ENCODE measurements at regions not wholly inside any gene's neighbourhood (a gene's known extent, or its start where the extent isn't known, plus 50 kb on each side); places are given as distances from the start of the nearest gene placed in this dataset.

DNA sequence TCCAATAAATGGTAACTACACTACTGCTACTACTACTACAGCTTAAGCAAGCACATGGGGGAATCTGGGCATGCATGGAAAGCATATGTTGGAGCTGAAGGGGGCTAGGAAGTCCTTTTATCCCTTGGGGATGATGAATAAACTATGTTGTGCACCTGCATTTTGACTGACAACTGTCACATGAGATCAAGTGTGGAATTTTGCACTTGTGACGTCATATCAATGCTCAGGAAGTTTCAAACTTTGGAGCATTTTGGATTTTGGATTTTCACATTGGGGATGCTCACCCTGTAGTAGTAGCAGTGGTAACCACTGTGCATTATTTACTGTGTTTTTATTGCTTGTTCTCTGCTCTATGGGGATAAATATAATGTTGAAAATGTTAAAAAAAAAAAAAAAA lies 100.5 kb upstream of the SMAD1 start:
- Mint-ChIP-seq H3K4me1 (ENCODE audit: low read depth) (no peaks in the 10 kb centered on the region), H3K4me3 (no peak overlapping the region), H3K9me3 (peaks cover 13% of the 10 kb centered on the region), H3K27ac (no peak overlapping the region), H3K27me3 (peaks cover 24% of the 10 kb centered on the region), H3K36me3 (ENCODE audit: low read depth) (no peaks in the 10 kb centered on the region)

DNA sequence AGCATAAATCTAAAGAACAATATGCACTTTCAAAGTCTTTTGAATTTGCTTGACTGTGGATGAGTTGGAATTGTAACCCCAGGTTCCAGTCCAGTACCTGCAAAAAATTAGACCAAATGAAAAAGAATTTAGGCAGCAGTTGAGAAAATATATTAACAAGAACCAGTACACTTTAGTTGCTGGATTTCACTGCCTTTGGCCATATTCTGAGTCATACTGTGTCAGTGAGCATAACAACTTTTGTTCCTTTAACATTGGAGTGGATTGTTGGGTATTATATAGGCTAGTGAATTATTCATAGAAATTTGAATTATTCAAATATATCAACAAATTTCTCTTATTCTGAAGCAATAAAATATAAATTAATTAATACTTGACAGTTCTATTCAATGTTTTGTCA lies 101.5 kb upstream of the SMAD1 start:
- H3K4me3 Mint-ChIP-seq, result no peak overlapping the region
- H3K27ac Mint-ChIP-seq, result no peak overlapping the region
- H3K9me3 Mint-ChIP-seq, result peaks cover 9% of the 10 kb centered on the region
- H3K27me3 Mint-ChIP-seq, result peaks cover 20% of the 10 kb centered on the region
- H3K4me1 Mint-ChIP-seq (ENCODE audit: low read depth), result no peaks in the 10 kb centered on the region
- no peaks in the 10 kb centered on the region for H3K36me3 Mint-ChIP-seq (ENCODE audit: low read depth)

DNA sequence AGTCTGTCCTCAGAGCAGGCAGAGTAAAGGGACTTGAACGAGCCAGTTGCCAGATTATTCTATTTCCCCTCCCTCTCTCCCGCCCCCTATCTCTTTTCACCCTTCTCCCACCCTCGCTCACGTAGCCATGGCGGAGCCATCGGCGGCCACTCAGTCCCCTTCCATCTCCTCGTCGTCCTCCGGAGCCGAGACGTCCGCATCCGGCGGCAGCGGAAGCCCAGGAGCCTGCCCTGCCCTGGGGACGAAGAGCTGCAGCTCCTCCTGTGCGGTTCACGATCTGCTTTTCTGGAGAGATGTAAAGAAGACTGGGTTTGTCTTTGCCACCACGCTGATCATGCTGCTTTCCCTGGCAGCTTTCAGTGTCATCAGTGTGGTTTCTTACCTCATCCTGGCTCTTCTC lies 106.2 kb upstream of the SMAD1 start:
- Mint-ChIP-seq H3K36me3 (ENCODE audit: low read depth) (no peaks in the 10 kb centered on the region), H3K4me3 (no peak overlapping the region), H3K9me3 (no peaks in the 10 kb centered on the region), H3K27ac (no peak overlapping the region), H3K27me3 (peaks cover 9% of the 10 kb centered on the region), H3K4me1 (ENCODE audit: low read depth) (no peaks in the 10 kb centered on the region)

DNA sequence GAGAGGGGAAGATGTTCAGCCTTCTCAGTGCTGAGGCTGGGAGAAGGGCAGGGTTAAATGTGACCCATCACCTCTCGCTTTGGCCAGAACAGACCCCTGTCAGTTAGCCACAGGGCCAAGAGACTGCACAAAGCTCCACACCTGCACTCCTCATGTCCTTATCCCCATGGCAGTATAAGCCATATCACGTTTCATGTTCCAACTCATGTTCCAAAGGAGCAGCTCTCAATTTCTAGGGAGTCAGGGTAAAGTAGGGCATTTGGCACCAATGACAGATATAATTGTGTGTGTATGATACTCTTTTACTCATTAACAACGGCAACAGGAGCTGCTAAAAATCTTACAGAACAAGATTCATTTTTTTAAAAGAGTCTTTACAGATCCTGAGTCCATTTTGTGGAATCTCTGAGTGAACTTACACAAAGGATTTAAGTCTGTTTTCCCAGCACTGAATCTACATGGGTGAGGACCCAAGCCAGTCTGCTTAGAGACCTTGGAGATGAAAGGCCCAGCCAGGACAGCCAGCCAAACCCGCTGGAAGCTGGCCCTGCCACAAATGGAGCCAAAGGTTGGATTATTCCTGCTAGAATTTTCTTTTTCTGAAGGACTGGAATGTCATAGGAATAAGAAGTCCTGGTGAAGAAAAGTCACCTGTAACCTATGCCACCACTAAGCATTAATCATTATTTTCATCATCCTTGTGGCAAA lies 129.1 kb upstream of the SMAD1 start:
- Mint-ChIP-seq H3K4me1 (ENCODE audit: low read depth) (no peaks in the 10 kb centered on the region), H3K4me3 (no peak overlapping the region), H3K36me3 (ENCODE audit: low read depth) (no peaks in the 10 kb centered on the region), H3K27me3 (peaks cover 17% of the 10 kb centered on the region), H3K9me3 (no peaks in the 10 kb centered on the region), H3K27ac (no peak overlapping the region)

DNA sequence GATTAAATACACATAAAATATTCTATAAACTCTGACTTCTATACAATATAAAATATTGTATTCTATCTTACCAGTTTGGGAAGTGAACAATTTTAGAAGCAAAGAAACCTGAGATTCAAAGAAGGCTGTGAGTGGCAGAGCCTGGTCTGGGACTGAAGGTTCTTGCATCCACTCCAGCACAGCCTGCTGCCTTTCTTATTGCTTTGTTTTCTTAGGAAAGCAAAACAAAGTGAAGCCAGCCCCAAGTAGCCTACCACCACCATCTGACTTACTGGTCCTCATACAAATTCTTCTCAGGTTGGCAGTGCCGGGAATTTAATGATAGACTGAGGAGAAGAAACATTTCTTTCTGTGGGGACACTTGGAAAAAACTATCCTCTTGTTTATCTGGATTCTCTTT lies 129.7 kb upstream of the SMAD1 start:
- Mint-ChIP-seq H3K4me1 (ENCODE audit: low read depth) (no peaks in the 10 kb centered on the region), H3K9me3 (no peaks in the 10 kb centered on the region), H3K4me3 (no peak overlapping the region), H3K27me3 (peaks cover 15% of the 10 kb centered on the region), H3K27ac (no peak overlapping the region), H3K36me3 (ENCODE audit: low read depth) (no peaks in the 10 kb centered on the region)

DNA sequence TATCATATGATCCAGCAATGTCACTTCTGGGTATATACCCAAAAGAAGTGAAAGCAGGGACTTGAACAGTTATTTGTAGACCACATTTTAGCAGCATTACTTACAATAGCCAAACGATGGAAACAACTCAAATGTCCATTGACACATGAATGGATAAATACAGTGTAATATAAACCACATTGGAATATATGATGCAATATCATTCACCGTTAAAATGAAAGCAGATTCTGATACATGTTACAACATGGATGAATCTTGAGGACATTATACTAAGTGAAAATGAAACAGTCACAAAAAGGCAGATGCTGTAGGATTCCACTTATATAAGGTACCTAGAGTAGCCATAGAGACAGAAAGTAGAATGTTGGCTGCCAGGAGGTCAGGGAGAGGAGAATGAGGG lies 130.5 kb upstream of the SMAD1 start:
- Mint-ChIP-seq H3K36me3 (ENCODE audit: low read depth) (no peaks in the 10 kb centered on the region), H3K27me3 (peaks cover 10% of the 10 kb centered on the region), H3K4me3 (no peak overlapping the region), H3K27ac (no peak overlapping the region), H3K9me3 (no peaks in the 10 kb centered on the region), H3K4me1 (ENCODE audit: low read depth) (no peaks in the 10 kb centered on the region)

DNA sequence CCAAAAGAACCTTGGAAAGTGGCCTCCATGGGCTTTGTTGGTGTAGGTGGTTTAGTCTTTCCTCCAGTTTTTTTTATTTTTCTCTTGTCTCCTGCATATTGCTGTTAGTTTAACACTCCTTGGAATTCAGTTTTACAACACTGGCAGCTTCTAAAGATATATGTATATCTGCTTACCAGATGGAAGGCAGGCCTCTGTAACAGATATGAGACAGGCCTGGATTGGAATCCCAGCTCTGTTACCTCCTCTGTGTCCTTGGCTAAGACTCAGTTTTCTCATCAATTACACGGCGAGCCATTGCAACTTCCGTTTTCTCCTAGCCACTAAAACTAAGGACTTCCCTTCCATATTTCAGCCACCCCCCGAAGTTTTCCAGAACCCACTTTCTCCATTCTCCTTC lies 133.4 kb upstream of the SMAD1 start:
- H3K27ac Mint-ChIP-seq, result no peak overlapping the region
- no peak overlapping the region for H3K4me3 Mint-ChIP-seq
- H3K4me1 Mint-ChIP-seq (ENCODE audit: low read depth), result no peaks in the 10 kb centered on the region
- no peaks in the 10 kb centered on the region for H3K9me3 Mint-ChIP-seq
- H3K27me3 Mint-ChIP-seq, result peaks cover 6% of the 10 kb centered on the region
- no peaks in the 10 kb centered on the region for H3K36me3 Mint-ChIP-seq (ENCODE audit: low read depth)

DNA sequence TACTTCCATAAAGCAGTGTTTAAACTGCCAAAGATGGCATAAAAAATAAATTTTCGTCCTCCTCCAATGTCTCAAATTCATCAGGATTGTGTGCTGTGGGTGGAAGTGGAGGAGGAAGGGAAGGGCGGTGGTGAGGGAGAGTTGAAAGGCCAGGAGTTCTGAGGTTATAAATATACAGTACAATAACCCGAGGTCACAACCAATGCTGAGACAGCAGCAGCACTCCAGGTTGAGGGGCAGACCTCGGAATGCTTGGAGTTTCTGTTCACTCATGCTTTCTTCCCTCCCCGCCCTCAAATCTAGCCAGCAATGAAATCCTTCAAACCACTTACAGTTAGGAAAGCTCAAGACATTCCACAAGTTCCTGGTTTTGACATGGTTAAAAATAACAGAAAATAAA lies 134.0 kb upstream of the SMAD1 start:
- peaks cover 6% of the 10 kb centered on the region for H3K27me3 Mint-ChIP-seq
- no peaks in the 10 kb centered on the region for H3K36me3 Mint-ChIP-seq (ENCODE audit: low read depth)
- no peaks in the 10 kb centered on the region for H3K4me1 Mint-ChIP-seq (ENCODE audit: low read depth)
- no peak overlapping the region for H3K27ac Mint-ChIP-seq
- H3K4me3 Mint-ChIP-seq, result no peak overlapping the region
- no peaks in the 10 kb centered on the region for H3K9me3 Mint-ChIP-seq

DNA sequence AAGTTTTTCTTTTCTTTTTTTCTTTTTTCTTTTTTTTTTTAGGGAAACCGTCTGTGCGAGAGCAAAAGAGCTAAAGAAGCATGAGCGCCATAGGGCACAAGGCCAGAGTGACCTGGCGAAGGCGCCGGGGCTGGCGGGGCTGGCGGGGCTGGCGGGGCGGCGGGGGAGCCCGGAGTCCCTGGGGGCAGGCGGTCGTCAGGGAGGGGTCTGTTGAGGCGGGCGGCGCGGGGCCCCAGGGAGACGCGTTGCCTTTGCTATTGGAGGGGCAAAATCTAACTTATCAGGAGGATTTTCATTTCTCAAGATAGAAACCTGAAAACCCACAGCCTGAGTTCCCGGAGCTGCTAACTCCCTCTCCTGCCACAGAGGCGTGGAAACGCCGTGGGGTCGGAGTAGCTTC lies 135.6 kb upstream of the SMAD1 start:
- no peaks in the 10 kb centered on the region for H3K9me3 Mint-ChIP-seq
- no peak overlapping the region for H3K27ac Mint-ChIP-seq
- no peak overlapping the region for H3K4me3 Mint-ChIP-seq
- H3K4me1 Mint-ChIP-seq (ENCODE audit: low read depth), result no peaks in the 10 kb centered on the region
- H3K36me3 Mint-ChIP-seq (ENCODE audit: low read depth), result no peaks in the 10 kb centered on the region
- H3K27me3 Mint-ChIP-seq, result no peaks in the 10 kb centered on the region

DNA sequence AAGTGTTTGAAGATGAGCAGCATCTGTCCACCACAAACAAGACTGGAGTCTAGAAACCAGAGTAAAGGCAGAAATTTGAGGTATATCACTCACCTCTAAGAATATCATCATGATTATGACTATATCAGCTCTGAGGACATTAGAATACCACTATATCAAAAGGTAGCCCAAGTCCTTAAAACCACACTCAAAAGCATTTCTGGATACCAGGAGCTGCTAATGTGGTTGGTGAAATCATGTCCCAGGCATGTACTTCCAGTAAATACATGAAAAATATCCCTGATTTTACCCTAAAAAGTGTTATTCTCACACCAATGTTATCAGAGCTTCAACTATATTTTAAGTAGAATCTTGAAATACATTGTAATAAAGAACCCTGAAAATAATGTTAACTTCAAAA lies 136.3 kb upstream of the SMAD1 start:
- H3K9me3 Mint-ChIP-seq, result no peaks in the 10 kb centered on the region
- no peaks in the 10 kb centered on the region for H3K4me1 Mint-ChIP-seq (ENCODE audit: low read depth)
- H3K27ac Mint-ChIP-seq, result no peak overlapping the region
- no peak overlapping the region for H3K4me3 Mint-ChIP-seq
- H3K27me3 Mint-ChIP-seq, result no peaks in the 10 kb centered on the region
- H3K36me3 Mint-ChIP-seq (ENCODE audit: low read depth), result no peaks in the 10 kb centered on the region

DNA sequence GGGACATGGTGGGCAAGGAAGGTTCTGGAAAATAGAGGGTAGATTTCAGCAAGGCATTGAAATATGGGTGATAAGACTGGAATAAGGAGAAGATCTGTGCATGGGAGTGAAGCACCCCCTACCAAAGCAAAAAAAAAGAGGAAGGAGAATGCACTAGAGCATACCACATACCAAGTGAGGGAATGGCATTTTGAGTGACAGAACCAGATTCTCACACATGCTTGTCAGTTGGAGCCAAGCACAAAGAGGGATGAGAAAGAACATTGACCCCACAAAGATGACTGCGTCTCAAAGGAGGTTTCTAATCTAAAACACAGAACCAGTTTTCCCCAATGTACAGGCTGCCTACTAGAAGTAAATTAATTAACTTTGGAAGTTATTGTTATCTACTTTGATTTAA lies 140.3 kb upstream of the SMAD1 start:
- Mint-ChIP-seq H3K4me3 (no peak overlapping the region), H3K9me3 (no peaks in the 10 kb centered on the region), H3K27ac (no peak overlapping the region), H3K4me1 (ENCODE audit: low read depth) (no peaks in the 10 kb centered on the region), H3K27me3 (no peaks in the 10 kb centered on the region), H3K36me3 (ENCODE audit: low read depth) (no peaks in the 10 kb centered on the region)

DNA sequence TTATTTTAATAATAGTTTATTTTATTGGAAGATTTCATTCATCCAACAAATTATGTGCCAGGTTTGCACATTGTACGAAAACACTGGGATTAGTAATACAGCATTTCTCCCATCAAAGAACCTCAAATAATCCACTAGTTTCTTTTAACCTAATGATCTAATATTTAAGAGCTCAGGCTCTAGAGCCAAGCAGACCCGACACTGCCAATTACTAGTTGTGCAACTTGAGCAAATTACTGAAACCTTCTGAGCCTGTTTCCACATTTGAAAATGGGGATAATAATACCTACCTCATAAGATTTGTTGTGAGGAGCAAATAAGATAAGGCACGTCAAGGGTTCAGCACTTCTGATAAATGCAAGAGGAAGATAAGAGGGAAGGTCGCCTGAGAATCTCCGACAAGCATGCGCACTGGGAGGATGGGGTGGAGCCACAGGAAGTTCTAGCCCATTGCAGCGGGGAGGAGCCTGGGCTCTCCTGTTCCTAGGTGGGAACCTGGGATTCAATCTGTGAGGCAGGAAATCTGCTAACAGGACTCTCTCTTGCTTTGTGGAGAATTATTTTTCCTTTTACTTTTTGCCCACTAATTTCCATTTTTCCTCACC lies 141.5 kb upstream of the SMAD1 start:
- Mint-ChIP-seq H3K4me1 (ENCODE audit: low read depth) (no peaks in the 10 kb centered on the region), H3K36me3 (ENCODE audit: low read depth) (no peaks in the 10 kb centered on the region), H3K4me3 (no peak overlapping the region), H3K9me3 (no peaks in the 10 kb centered on the region), H3K27ac (no peak overlapping the region), H3K27me3 (no peaks in the 10 kb centered on the region)

DNA sequence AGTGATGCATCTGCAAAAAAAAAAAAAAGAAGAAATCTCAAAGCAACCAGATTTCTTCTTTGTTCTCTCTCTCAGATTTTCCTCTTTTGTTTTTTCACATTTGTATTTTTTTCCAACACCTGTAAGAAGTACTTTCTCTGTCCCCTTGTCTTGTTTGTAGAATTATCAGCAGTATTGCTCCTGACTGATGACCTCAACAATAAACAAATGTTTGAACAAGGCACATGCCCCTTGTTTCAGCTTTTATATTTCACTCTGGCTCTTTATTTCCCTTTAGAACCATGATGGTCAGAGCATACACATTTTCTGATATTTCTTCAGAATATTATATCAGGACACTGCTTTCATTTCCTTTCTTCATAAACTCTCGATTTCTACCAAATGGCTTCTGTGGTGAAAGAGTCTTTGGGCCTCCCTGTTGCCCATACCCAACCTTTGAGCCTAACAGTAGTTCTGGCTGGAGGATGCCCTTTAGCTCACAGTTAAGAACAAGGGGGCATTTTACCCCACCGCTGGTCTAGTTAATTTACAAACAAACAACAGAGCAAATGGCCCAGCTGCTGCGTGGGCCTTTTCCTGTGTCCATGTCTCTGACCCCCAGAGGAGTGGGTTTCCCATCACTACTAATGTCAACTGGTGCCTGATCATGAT lies 142.5 kb upstream of the SMAD1 start:
- H3K27ac Mint-ChIP-seq, result no peak overlapping the region
- no peaks in the 10 kb centered on the region for H3K27me3 Mint-ChIP-seq
- H3K4me3 Mint-ChIP-seq, result no peak overlapping the region
- H3K36me3 Mint-ChIP-seq (ENCODE audit: low read depth), result no peaks in the 10 kb centered on the region
- H3K9me3 Mint-ChIP-seq, result no peaks in the 10 kb centered on the region
- H3K4me1 Mint-ChIP-seq (ENCODE audit: low read depth), result no peaks in the 10 kb centered on the region

DNA sequence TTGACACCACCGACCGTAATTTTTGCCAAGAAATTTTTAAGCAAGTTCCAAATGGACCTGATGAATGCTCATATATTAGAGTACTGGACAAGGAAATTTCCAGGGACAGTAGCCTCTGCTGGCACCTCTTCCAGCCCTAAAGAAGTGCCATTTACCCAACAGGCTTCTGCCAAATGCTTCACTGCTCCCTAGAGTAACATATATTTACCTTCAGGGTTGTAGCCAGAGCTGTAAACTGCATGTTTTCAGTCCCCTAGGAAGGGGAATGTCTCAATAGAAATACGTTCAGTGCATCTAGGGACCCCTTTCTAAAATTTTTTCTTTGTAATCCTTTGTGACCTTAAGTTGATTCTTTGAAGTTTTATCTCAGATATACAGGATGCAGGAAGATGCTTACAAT lies 143.1 kb upstream of the SMAD1 start:
- Mint-ChIP-seq H3K27ac (no peak overlapping the region), H3K27me3 (no peaks in the 10 kb centered on the region), H3K36me3 (ENCODE audit: low read depth) (no peaks in the 10 kb centered on the region), H3K9me3 (no peaks in the 10 kb centered on the region), H3K4me1 (ENCODE audit: low read depth) (no peaks in the 10 kb centered on the region), H3K4me3 (no peak overlapping the region)

DNA sequence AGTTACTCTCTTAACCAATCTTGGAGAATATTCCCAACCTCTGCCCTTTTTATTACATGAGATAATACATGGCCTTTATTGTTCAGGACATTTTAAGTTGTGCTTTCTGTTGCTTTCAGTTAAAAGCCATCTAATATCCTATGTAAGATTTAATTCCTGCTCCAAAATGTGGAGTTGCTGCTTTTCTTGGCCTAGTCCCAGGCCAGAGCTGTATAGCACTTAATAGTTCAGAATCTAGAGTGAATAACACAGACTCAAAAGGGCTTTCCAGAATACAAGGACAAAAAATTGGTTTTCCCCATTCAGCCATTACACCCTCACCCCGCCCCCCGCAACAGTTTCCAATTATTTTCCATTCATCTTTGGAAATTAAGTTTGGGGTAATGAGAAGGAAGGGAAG lies 144.3 kb upstream of the SMAD1 start:
- Mint-ChIP-seq H3K36me3 (ENCODE audit: low read depth) (no peaks in the 10 kb centered on the region), H3K9me3 (no peaks in the 10 kb centered on the region), H3K4me3 (no peak overlapping the region), H3K27ac (no peak overlapping the region), H3K4me1 (ENCODE audit: low read depth) (no peaks in the 10 kb centered on the region), H3K27me3 (no peaks in the 10 kb centered on the region)

DNA sequence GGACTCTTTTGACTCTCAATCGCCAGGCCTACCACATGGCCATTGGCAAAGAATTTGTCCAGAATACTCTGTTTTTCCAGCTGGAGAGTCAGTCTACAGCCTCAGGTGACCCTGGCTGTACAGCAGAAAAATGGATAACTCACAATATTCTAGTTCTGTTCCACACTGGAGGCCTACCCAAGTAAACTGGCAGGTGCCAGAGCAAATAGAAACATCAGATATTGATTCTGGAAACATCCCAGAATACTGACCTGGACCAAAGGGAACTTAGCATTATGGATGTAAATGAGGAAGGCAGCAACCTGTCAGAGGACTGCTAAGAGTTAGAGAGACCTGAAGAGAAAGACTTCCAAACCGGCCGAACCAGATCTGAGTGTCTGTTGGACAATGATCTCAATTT lies 147.9 kb upstream of the SMAD1 start:
- Mint-ChIP-seq H3K36me3 (ENCODE audit: low read depth) (no peaks in the 10 kb centered on the region), H3K4me3 (no peak overlapping the region), H3K27ac (no peak overlapping the region), H3K4me1 (ENCODE audit: low read depth) (no peaks in the 10 kb centered on the region), H3K9me3 (no peaks in the 10 kb centered on the region), H3K27me3 (no peaks in the 10 kb centered on the region)
